ENCODE measurements at regions not wholly inside any gene's neighbourhood (a gene's known extent, or its start where the extent isn't known, plus 50 kb on each side); places are given as distances from the start of the nearest gene placed in this dataset.
"Not testable (repeated sequence)": the region's sequence is repeated elsewhere in the genome, so short reads cannot be mapped to it uniquely, and the experiment has no call there.

DNA sequence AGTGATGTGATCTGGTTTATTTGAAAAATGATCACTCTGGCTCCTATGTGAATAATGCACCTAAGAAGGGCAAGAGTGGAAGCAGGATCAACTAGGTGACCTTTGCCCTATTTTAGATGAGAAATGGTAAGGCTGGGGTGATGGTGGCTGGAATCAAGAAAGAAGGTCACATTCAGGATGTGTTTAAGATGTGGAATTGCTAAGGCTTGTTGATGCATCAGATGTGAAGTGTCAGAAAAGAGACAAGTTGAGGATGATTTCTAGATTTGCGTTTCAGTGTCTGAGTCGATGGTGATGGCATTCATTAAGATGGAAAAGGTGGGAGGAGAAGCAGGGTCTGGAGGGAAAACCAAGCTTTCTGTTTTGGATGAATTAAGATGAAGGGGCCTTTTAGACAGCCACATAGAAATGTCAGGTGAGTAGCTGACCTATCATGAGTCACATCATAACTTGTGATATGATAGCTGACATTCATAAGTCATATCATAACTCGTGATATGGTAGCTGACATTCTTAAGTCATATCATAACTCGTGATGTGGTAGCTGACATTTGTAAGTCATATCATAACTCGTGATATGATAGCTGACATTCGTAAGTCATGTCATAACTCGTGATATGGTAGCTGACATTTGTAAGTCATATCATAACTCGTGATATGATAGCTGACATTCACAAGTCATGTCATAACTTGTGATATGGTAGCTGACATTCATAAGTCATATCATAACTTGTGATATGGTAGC, 101.2 kb upstream of the SEC11C start:
- no peaks in the 10 kb centered on the region for H3K9me3 Mint-ChIP-seq
- CTCF ChIA-PET (ENCODE audit: partially characterized antibody) = no interaction called here
- POLR2A ChIA-PET (ENCODE audit: partially characterized antibody) = no interaction called here

DNA sequence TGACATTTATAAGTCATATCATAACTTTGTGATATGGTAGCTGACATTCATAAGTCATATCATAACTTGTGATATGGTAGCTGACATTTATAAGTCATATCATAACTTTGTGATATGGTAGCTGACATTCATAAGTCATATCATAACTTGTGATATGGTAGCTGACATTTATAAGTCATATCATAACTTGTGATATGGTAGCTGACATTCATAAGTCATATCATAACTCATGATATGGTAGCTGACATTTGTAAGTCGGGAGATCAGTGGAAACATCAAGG, 100.7 kb upstream of the SEC11C start:
- H3K4me3 ChIP-seq (ENCODE audit: low read length in 2 of 2); H3K27ac Mint-ChIP-seq; H3K27me3 ChIP-seq (ENCODE audit: insufficient read depth, low read length); H3K27me3 Mint-ChIP-seq; H3K27ac ChIP-seq (ENCODE audit: low read depth, low read length); DNase-seq; H3K36me3 Mint-ChIP-seq; H3K9me3 Mint-ChIP-seq; CTCF ChIA-PET (ENCODE audit: partially characterized antibody); intact Hi-C loops (cut with micrococcal nuclease); H3K9me3 ChIP-seq (ENCODE audit: control insufficient read depth in 1 of 2, low read length in 2 of 2); H3K4me3 Mint-ChIP-seq; H3K36me3 ChIP-seq (ENCODE audit: insufficient read depth, low read length); POLR2A ChIA-PET (ENCODE audit: partially characterized antibody); H3K4me1 ChIP-seq (ENCODE audit: insufficient read depth, low read length); H3K4me1 Mint-ChIP-seq: not testable (repeated sequence)

More for the DNA sequence above, 101.2 kb upstream of the SEC11C start:
- H3K4me1 ChIP-seq (ENCODE audit: insufficient read depth, low read length) = no peaks in the 10 kb centered on the region
- no peak overlapping the region for H3K27ac ChIP-seq (ENCODE audit: low read depth, low read length)
- Mint-ChIP-seq H3K36me3 (no peaks in the 10 kb centered on the region), H3K4me3 (no peak overlapping the region), H3K27me3 (peaks cover 2 to 8% of the 10 kb centered on the region in 2 donors), H3K27ac (peak overlapping the region in 1 of 7 donors; percentile 1), H3K4me1 (no peaks in the 10 kb centered on the region)
- no peaks in the 10 kb centered on the region for H3K27me3 ChIP-seq (ENCODE audit: insufficient read depth, low read length)
- H3K9me3 ChIP-seq (ENCODE audit: control insufficient read depth in 1 of 2, low read length in 2 of 2) = no peaks in the 10 kb centered on the region
- H3K4me3 ChIP-seq (ENCODE audit: low read length in 2 of 2) = no peak overlapping the region
- H3K36me3 ChIP-seq (ENCODE audit: insufficient read depth, low read length) = no peaks in the 10 kb centered on the region
- DNase-seq = no peak
- intact Hi-C loops (cut with micrococcal nuclease) = no loop called here

DNA sequence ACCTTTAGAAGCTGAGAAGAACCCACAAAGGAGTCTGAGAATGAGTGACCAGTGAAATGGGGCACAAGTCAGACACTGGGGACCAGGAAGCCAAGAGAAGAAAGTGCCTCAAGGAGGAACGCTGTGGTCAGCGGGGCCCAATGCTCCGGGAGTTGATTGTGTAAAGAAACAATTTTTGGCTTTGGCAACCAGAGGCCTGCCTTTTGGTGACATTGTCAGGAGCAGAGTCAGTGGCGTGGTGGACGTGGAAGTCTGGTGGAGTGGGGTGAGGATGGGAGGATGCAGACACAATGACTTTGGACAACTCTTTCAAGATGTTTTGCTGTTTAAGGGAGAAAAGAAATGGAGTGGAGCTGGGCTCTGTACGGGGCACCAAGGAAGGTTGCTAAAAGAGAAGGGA, 100.2 kb upstream of the SEC11C start:
- no peak overlapping the region for H3K27ac Mint-ChIP-seq
- Histone ChIP-seq H3K9me3 (ENCODE audit: control insufficient read depth in 1 of 2, low read length in 2 of 2) (no peaks in the 10 kb centered on the region), H3K4me3 (ENCODE audit: low read length in 2 of 2) (no peak overlapping the region), H3K27me3 (ENCODE audit: insufficient read depth, low read length) (no peaks in the 10 kb centered on the region), H3K36me3 (ENCODE audit: insufficient read depth, low read length) (no peaks in the 10 kb centered on the region), H3K4me1 (ENCODE audit: insufficient read depth, low read length) (no peaks in the 10 kb centered on the region), H3K27ac (ENCODE audit: low read depth, low read length) (no peak overlapping the region)
- no peaks in the 10 kb centered on the region for H3K4me1 Mint-ChIP-seq
- DNase-seq = no peak
- no peaks in the 10 kb centered on the region for H3K36me3 Mint-ChIP-seq
- intact Hi-C loops (cut with micrococcal nuclease) = no loop called here
- CTCF ChIA-PET (ENCODE audit: partially characterized antibody) = no interaction called here
- POLR2A ChIA-PET (ENCODE audit: partially characterized antibody) = no interaction called here
- H3K9me3 Mint-ChIP-seq = no peaks in the 10 kb centered on the region
- H3K4me3 Mint-ChIP-seq = no peak overlapping the region
- peaks cover 6 to 8% of the 10 kb centered on the region in 2 donors for H3K27me3 Mint-ChIP-seq

DNA sequence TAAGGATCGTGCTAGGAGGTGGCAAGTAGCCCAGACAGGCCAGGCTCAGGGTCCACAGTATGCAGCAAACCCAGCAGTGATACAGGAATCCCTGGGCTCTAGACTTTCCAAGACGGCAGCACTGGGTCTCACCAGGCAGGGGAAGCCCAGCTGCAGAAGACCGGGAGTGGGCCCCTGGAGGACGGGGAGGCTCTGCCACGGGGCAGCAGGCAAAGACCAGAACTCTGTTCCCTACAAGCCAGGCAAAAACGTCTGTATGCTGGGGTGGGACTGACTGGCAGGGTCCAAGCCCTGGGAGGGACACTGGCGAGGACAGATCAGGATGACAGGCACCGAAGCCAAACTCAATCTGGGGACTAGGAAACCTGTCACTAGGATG, 98.9 kb upstream of the SEC11C start:
- H3K4me3 Mint-ChIP-seq = no peak overlapping the region
- CTCF ChIA-PET (ENCODE audit: partially characterized antibody) = no interaction called here

DNA sequence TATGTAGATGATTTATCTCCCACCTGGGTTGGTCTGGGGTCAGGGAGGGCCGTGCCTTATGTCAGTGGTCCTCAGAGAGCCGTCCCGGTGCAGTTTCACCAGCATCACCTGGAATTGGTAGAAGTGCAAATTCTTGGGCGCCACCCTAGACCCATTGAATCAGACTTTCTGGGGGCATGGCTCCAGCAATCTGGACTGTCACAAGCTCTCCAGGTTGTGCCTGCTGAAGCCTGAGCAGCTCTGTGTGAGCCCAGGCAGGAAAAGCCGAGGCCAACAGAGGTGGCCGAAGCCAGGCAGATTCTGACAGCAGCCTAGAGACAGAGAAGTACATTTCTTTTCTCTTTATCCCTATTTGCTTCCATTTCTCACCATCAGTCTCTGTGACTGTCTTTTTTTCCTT, 98.4 kb upstream of the SEC11C start:
- no peaks in the 10 kb centered on the region for H3K27me3 ChIP-seq (ENCODE audit: insufficient read depth, low read length)
- Mint-ChIP-seq H3K4me1 (no peaks in the 10 kb centered on the region), H3K27ac (no peak overlapping the region), H3K9me3 (no peaks in the 10 kb centered on the region), H3K4me3 (no peak overlapping the region), H3K27me3 (peaks cover 6 to 8% of the 10 kb centered on the region in 2 donors), H3K36me3 (no peaks in the 10 kb centered on the region)
- H3K4me1 ChIP-seq (ENCODE audit: insufficient read depth, low read length) = no peaks in the 10 kb centered on the region
- H3K27ac ChIP-seq (ENCODE audit: low read depth, low read length) = no peak overlapping the region
- no peaks in the 10 kb centered on the region for H3K9me3 ChIP-seq (ENCODE audit: control insufficient read depth in 1 of 2, low read length in 2 of 2)
- no peak for DNase-seq
- ChIA-PET CTCF (ENCODE audit: partially characterized antibody) (interaction anchor here (1.5 to 1.7 kb wide), 2 partner anchors 27 to 43 kb away, joined by 4 to 5 read pairs; no protein-coding TSS in a partner anchor), POLR2A (ENCODE audit: partially characterized antibody) (no interaction called here)
- H3K36me3 ChIP-seq (ENCODE audit: insufficient read depth, low read length) = no peaks in the 10 kb centered on the region
- intact Hi-C loops (cut with micrococcal nuclease) = no loop called here
- H3K4me3 ChIP-seq (ENCODE audit: low read length in 2 of 2) = no peak overlapping the region

More for the DNA sequence above, 98.9 kb upstream of the SEC11C start:
- POLR2A ChIA-PET (ENCODE audit: partially characterized antibody) = no interaction called here
- Histone ChIP-seq H3K9me3 (ENCODE audit: control insufficient read depth in 1 of 2, low read length in 2 of 2) (no peaks in the 10 kb centered on the region), H3K4me3 (ENCODE audit: low read length in 2 of 2) (no peak overlapping the region), H3K36me3 (ENCODE audit: insufficient read depth, low read length) (no peaks in the 10 kb centered on the region), H3K4me1 (ENCODE audit: insufficient read depth, low read length) (no peaks in the 10 kb centered on the region), H3K27me3 (ENCODE audit: insufficient read depth, low read length) (no peaks in the 10 kb centered on the region), H3K27ac (ENCODE audit: low read depth, low read length) (no peak overlapping the region)
- intact Hi-C loops (cut with micrococcal nuclease) = no loop called here
- DNase-seq = no peak
- no peaks in the 10 kb centered on the region for H3K9me3 Mint-ChIP-seq
- peaks cover 6 to 8% of the 10 kb centered on the region in 2 donors for H3K27me3 Mint-ChIP-seq
- H3K36me3 Mint-ChIP-seq = no peaks in the 10 kb centered on the region
- H3K27ac Mint-ChIP-seq = no peak overlapping the region
- no peaks in the 10 kb centered on the region for H3K4me1 Mint-ChIP-seq

DNA sequence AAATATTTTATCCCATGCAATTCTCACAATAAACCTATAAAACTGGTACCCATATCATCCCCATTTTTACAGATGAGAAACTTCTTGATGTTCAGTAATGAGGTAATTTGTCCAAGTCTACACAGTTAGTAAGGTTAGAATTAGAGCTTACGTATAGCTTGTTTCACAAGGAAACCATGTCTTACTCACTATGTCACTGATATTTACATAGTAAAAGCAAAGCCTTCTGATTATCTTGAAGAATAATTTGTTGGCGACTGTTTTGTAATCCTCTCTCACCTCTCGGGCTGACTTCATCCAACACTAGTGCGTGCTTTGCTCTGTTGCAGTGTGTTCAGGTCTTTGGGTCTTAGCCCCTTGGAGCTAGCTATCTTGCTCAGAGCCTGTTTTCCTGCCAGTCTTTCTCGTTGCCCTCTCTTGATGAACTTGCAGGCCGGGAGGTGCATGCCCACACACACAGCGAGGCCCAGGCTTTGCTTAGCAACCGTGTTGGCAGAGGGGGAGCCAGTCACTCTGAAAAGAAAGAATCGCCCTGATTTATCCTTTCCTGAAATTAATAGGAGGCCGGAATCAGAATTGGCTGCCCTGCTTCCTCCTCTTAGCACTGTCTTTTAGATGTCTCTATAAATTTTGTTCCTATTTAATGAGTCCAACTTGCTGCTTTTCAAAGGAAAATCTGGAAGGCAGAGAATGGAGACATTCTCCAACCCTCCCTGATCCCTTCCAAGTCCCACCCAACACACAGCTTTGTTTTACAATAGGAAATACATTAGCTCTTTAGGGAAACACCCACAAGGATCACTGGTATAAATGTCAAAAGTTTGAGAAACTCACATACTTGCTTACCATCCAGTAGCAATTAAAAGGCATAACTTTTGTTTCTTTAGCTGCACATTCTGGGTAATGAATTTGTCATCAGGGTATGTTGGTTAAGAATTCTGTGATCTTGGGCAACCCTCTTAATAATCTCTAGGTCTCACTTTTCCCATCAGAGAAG, 97.6 kb upstream of the SEC11C start:
- Histone ChIP-seq H3K27ac (ENCODE audit: low read depth, low read length) (no peak overlapping the region), H3K27me3 (ENCODE audit: insufficient read depth, low read length) (no peaks in the 10 kb centered on the region), H3K9me3 (ENCODE audit: control insufficient read depth in 1 of 2, low read length in 2 of 2) (no peaks in the 10 kb centered on the region), H3K4me3 (ENCODE audit: low read length in 2 of 2) (no peak overlapping the region), H3K36me3 (ENCODE audit: insufficient read depth, low read length) (no peaks in the 10 kb centered on the region), H3K4me1 (ENCODE audit: insufficient read depth, low read length) (no peaks in the 10 kb centered on the region)
- ChIA-PET CTCF (ENCODE audit: partially characterized antibody) (interaction anchor here (1.0 to 1.7 kb wide), 3 partner anchors 27 to 43 kb away, joined by 3 to 5 read pairs (median 4); no protein-coding TSS in a partner anchor), POLR2A (ENCODE audit: partially characterized antibody) (no interaction called here)
- no peaks in the 10 kb centered on the region for H3K36me3 Mint-ChIP-seq
- H3K27ac Mint-ChIP-seq = no peak overlapping the region
- H3K4me1 Mint-ChIP-seq = no peaks in the 10 kb centered on the region
- H3K9me3 Mint-ChIP-seq = no peaks in the 10 kb centered on the region
- intact Hi-C loops (cut with micrococcal nuclease) = no loop called here
- peaks cover 6 to 11% of the 10 kb centered on the region in 2 donors for H3K27me3 Mint-ChIP-seq
- no peak for DNase-seq
- H3K4me3 Mint-ChIP-seq = no peak overlapping the region

DNA sequence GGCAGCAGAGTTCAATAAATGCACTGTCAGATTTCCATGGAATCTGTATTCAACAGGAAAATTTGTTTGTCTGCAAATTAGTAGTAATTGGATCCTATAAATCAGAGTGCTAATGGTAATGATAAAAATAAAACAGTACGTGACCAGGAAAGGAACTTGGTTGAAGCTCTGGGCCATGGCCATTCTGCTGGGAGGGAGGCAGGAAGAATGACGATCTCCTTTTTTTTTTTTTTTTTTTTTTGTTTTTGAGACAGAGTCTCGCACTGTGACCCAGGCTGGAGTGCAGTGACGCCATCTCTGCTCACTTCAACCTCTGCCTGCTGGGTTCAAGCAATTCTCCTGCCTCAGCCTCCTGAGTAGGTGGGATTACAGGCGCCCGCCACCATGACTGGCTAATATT, 94.8 kb upstream of the SEC11C start:
- no peak for DNase-seq
- H3K9me3 ChIP-seq (ENCODE audit: control insufficient read depth in 1 of 2, low read length in 2 of 2) = no peaks in the 10 kb centered on the region
- CTCF ChIA-PET (ENCODE audit: partially characterized antibody) = no interaction called here
- no peaks in the 10 kb centered on the region for H3K36me3 ChIP-seq (ENCODE audit: insufficient read depth, low read length)
- intact Hi-C loops (cut with micrococcal nuclease) = no loop called here
- Mint-ChIP-seq H3K36me3 (no peaks in the 10 kb centered on the region), H3K9me3 (no peaks in the 10 kb centered on the region), H3K4me3 (no peak overlapping the region), H3K4me1 (no peaks in the 10 kb centered on the region), H3K27me3 (peaks cover 8 to 13% of the 10 kb centered on the region in 2 donors), H3K27ac (no peak overlapping the region)
- no peaks in the 10 kb centered on the region for H3K27me3 ChIP-seq (ENCODE audit: insufficient read depth, low read length)
- H3K4me3 ChIP-seq (ENCODE audit: low read length in 2 of 2) = no peak overlapping the region
- POLR2A ChIA-PET (ENCODE audit: partially characterized antibody) = no interaction called here
- no peak overlapping the region for H3K27ac ChIP-seq (ENCODE audit: low read depth, low read length)
- H3K4me1 ChIP-seq (ENCODE audit: insufficient read depth, low read length) = no peaks in the 10 kb centered on the region
